HL-60 (cell line): ENCODE measurements at regions not wholly inside any gene's neighbourhood (a gene's known extent, or its start where the extent isn't known, plus 50 kb on each side); places are given as distances from the start of the nearest gene placed in this dataset.

Source experiments
- DNase-seq, 2 experiments: peaks; one replicate each; pipeline ENCODE4 v3.0.0-alpha.2; 2010 to 2020; ENCODE audit warnings: low read depth in 1 of 2, low spot score in 1 of 2
- H3K27ac ChIP-seq: fragments of 250-450 bp; sonication (Bioruptor Pico); replicated peaks from 2 replicates; pipeline ENCODE4 v1.5.1; 2020; ENCODE audit warnings: mild to moderate bottlenecking, moderate library complexity
- H3K27me3 ChIP-seq: fragments of 250-450 bp; sonication (Bioruptor Pico); 2 replicates; pipeline ENCODE4 v1.5.1; 2021; ENCODE audit warnings: mild to moderate bottlenecking, moderate library complexity; ENCODE audit not compliant: insufficient read depth, poor library complexity, severe bottlenecking
- H3K4me3 ChIP-seq: replicated peaks from 2 replicates; pipeline ENCODE4 v1.5.1; 2011; ENCODE audit warnings: mild to moderate bottlenecking, control low read depth, low read length; ENCODE audit not compliant: insufficient read depth
- CTCF ChIP-seq: IDR thresholded peaks from one replicate; pipeline ENCODE4 v1.5.1; 2011; ENCODE audit warnings: low read length, control low read depth, inconsistent platforms; ENCODE audit not compliant: insufficient read depth
- GABPA ChIP-seq: IDR thresholded peaks from 2 replicates; pipeline ENCODE4 v1.6.1; 2012; ENCODE audit warnings: low read depth
- POLR2AphosphoS5 ChIP-seq: IDR thresholded peaks from 2 replicates; pipeline ENCODE4 v1.6.1; 2012; ENCODE audit warnings: low read depth
- REST ChIP-seq: IDR thresholded peaks from 2 replicates; pipeline ENCODE4 v1.6.1; 2012; ENCODE audit warnings: low read depth; ENCODE audit not compliant: insufficient replicate concordance
- SPI1 ChIP-seq: IDR thresholded peaks from 2 replicates; pipeline ENCODE4 v1.6.1; 2012; ENCODE audit warnings: low read depth, mild to moderate bottlenecking, borderline replicate concordance

- TF ChIP-seq SPI1 (no peak), GABPA (no peak), POLR2AphosphoS5 (no peak)
- DNase-seq = no peak
- no peaks in the 10 kb centered on the region for H3K27me3 ChIP-seq
- H3K27ac ChIP-seq = no peak overlapping the region
- H3K4me3 ChIP-seq = no peak overlapping the region
These were observed 674.5 kb downstream of the HDGFL1 start for GRCh38 chr6:23243854-23244253.

DNA sequence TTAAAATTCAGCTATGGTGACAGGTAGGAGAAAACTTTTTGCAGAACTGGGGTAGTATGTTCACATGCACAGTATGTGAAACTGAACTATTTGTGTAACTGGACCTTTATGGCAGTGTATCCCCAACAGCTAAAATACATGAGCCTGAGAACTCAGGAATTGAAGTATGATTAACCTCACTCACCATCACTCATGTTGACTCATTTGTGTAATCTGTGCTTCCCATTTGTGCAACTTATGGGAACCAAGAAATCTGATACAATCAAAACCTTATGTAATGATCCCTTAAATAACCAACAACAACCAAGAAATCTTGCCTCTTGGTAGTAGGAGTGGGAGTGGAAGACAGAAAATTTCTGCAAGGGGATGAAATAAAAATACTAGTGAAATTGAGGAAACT is 674.9 kb downstream of the HDGFL1 start:
- H3K27ac ChIP-seq = no peak overlapping the region
- DNase-seq = no peak
- no peak for TF ChIP-seq POLR2AphosphoS5
- no peak for TF ChIP-seq CTCF
- no peak for TF ChIP-seq REST
- no peak for TF ChIP-seq SPI1
- TF ChIP-seq GABPA = no peak
- no peak overlapping the region for H3K4me3 ChIP-seq
- H3K27me3 ChIP-seq = no peaks in the 10 kb centered on the region

- no peak for TF ChIP-seq POLR2AphosphoS5
- no peak for TF ChIP-seq REST
- no peak for TF ChIP-seq CTCF
- no peak for DNase-seq
- no peaks in the 10 kb centered on the region for H3K27me3 ChIP-seq
- H3K4me3 ChIP-seq = no peak overlapping the region
- H3K27ac ChIP-seq = no peak overlapping the region
These were observed 676.2 kb downstream of the HDGFL1 start for GRCh38 chr6:23245572-23245971.

DNA sequence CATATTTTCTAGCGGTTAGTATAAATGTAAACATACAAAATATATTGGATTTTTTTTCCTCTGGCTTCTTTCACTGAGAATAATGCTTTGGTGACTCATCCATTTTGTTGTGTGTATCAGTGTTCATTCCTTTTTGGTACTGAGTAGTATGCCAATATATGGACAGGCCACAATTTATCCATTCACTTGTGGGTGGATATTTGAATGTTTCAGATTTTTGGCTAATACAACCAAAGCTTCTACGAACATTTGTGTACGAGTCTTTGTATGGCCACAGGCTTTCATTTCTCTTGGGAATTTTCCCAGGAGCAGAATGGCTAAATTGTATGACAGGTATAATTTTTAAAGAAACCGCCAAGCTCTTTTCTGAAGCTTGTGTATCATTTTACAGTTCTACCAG is 677.5 kb downstream of the HDGFL1 start:
- no peak overlapping the region for H3K27ac ChIP-seq
- H3K4me3 ChIP-seq = no peak overlapping the region
- DNase-seq = no peak
- TF ChIP-seq POLR2AphosphoS5 = no peak
- TF ChIP-seq REST = no peak
- TF ChIP-seq GABPA = no peak
- TF ChIP-seq CTCF = no peak
- no peak for TF ChIP-seq SPI1
- no peaks in the 10 kb centered on the region for H3K27me3 ChIP-seq
